Astrocyte of the cerebellum (primary cell): ENCODE measurements at regions not wholly inside any gene's neighbourhood (a gene's known extent, or its start where the extent isn't known, plus 50 kb on each side); places are given as distances from the start of the nearest gene placed in this dataset.

Experiments
- DNase-seq: peaks from one replicate; pipeline ENCODE4 v3.0.0-alpha.2; 2011; ENCODE audit warnings: low read depth
- H3K4me3 ChIP-seq: 2 replicates; pipeline ENCODE4 v1.5.1; 2011; ENCODE audit warnings: mild to moderate bottlenecking, low read depth, low read length, moderate library complexity
- in situ Hi-C: cut with HindIII; loops from 2 replicates; pipeline ENCODE4 v1.10.0; 2017; ENCODE audit warnings: low sequenced_read_pairs
- TF ChIP-seq, protein P1 (sequence below): IDR thresholded peaks from 2 replicates; pipeline ENCODE4 v1.5.1; 2012; ENCODE audit warnings: low read length, low read depth, moderate library complexity, mild to moderate bottlenecking; ENCODE audit errors: missing control alignments

DNA sequence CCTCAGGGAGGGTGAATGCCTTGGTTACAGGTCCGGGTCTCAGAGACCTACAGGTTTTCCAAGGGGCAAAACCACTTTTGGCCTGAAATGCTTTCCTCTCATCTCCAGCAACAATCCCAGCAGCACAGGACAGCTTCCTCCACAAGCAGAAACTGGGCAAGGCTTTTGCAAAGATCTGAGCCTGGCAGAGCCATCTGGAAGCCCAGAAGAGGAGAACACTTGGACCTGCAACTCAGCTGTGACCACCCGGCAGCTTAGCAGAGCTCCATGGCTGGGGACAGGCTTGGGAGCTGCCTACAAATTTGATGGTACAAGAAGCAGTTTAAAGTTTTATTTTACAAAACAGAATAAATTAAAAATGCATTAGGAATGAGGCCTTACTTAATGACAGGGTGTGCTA, 90.0 kb upstream of the KCND3 start:
- DNase-seq = no peak
- no peak overlapping the region for H3K4me3 ChIP-seq
- in situ Hi-C loops = no loop called here
- TF ChIP-seq, protein P1, sequence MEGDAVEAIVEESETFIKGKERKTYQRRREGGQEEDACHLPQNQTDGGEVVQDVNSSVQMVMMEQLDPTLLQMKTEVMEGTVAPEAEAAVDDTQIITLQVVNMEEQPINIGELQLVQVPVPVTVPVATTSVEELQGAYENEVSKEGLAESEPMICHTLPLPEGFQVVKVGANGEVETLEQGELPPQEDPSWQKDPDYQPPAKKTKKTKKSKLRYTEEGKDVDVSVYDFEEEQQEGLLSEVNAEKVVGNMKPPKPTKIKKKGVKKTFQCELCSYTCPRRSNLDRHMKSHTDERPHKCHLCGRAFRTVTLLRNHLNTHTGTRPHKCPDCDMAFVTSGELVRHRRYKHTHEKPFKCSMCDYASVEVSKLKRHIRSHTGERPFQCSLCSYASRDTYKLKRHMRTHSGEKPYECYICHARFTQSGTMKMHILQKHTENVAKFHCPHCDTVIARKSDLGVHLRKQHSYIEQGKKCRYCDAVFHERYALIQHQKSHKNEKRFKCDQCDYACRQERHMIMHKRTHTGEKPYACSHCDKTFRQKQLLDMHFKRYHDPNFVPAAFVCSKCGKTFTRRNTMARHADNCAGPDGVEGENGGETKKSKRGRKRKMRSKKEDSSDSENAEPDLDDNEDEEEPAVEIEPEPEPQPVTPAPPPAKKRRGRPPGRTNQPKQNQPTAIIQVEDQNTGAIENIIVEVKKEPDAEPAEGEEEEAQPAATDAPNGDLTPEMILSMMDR = no peak

DNA sequence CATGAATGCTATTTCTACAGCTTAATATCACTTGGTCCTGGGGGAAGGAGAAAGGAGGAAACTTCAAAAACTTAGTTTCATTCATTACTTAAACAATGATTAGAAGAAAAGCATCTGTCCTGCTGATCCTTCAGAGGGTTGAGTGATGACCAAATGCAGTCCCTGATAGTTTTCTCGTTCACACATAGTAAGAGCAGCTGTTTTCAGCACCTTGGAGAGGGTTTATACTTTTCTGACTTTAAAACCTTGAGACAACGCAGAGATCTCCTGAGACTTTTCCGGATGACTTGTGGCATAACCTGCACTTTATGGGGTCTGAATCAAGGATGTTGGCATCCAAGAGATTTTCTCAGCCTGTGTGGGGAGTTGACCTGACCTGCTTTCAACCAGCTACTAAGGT, 94.0 kb upstream of the KCND3 start:
- peak; percentile 0 for DNase-seq
- no peak overlapping the region for H3K4me3 ChIP-seq
- in situ Hi-C loops = no loop called here
- TF ChIP-seq, protein P1 = no peak

DNA sequence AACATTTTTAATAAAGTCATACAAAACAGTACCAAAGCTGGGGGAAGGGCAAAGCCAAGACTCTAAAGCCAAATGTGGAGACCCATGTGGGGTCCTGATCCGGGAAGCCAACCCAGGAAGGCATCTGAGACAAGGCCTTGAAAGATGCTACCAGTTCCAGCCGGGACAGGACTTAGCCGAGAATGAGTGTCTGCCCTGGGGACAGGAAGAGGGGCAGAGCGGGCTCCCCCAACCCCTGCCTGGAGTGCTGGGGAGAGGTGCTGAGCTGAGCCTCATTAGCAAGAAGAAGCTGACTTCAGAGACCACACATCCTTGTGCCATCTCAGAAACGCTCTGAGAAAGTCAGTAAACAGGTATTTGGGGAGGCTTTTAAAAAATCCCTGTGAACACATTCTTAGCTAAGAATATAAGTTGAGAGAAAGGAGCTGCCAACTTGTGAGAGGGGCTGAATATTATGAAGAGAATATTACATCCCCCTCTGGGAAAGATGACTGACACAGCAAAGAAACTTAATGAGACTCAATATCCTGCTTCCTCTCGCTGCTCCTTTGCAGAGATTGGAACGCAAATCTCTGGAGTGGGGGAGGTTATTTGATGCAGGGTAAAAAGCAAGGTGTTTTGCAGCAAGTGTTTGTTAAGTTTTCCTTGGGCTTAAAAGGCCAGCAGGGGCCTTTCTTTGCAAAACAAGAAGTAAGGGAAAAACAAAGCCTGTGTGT, 103.3 kb upstream of the KCND3 start:
- no peak for DNase-seq
- TF ChIP-seq, protein P1 = no peak
- no peak overlapping the region for H3K4me3 ChIP-seq
- in situ Hi-C loops = no loop called here

DNA sequence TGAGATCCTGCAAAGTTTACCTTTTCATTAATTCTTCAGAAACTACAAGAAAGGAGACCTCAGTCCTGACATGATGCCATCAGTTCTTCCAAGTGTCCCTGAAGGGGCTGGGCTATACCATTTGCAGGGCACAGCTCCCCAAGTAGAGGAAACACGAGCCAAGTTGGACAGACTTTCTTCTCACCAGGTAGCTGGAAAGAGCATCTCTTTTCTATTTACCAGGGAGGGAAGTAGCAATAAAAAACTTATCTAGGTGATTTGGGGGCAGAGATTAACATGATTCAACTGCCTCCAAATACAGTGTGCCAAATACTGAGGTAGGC, 103.9 kb upstream of the KCND3 start:
- no peak overlapping the region for H3K4me3 ChIP-seq
- TF ChIP-seq, protein P1 = no peak
- no peak for DNase-seq
- in situ Hi-C loops = no loop called here

DNA sequence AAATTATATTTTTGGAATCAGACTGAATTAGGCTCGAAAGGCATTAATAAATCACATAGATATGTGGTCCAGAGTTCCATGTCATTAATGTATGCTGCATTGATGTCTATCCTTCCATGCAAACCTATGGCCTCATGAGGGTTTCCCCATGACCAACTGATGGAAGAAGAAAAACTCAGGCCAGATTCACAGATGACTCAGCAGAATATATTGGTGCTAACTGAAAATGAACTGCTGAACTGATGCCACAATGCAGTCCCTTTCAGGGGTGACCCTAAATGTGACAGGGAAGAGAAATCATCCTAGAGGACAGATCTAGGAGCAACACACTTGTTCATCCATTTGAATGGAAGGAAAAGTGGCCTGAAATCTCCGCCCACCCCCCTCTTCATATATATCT, 110.5 kb upstream of the KCND3 start:
- no peak for DNase-seq
- no peak overlapping the region for H3K4me3 ChIP-seq
- TF ChIP-seq, protein P1 = no peak
- in situ Hi-C loops = no loop called here

DNA sequence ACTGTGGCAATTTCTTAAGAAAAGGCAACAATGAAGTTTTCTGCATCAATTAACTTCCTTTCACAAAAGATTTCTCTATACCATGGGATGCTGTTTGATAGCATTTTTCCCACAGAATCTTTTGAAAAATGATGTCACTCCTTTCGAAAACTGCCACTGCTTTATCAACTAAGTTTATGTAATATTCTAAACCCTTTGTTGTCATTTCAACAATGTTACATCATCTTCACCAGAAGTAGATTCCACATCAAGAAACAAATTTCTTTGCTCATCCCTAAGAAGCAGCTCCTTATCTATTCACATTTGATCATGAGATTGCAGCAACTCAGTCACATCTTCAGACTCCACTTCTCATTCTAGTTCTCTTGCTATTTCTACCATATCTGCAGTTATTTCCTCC, 116.1 kb upstream of the KCND3 start:
- no peak for DNase-seq
- no peak overlapping the region for H3K4me3 ChIP-seq
- TF ChIP-seq, protein P1 = no peak
- in situ Hi-C loops = no loop called here
